ENCODE measurements at regions not wholly inside any gene's neighbourhood (a gene's known extent, or its start where the extent isn't known, plus 50 kb on each side); places are given as distances from the start of the nearest gene placed in this dataset.

GRCh38 chr5:100249211-100249883 lies 285.8 kb upstream of the FAM174A start:
- TF ChIP-seq CTCF (conservative IDR thresholded peaks at IDR 0.05; ENCODE audit: low read depth, low read length), result no peak
- no peak for DNase-seq (ENCODE audit: low read depth)
- H3K4me3 ChIP-seq (ENCODE audit: low read depth, low read length), result no peak overlapping the region

- H3K4me3 ChIP-seq (ENCODE audit: low read depth, low read length), result no peak overlapping the region
- TF ChIP-seq CTCF (conservative IDR thresholded peaks at IDR 0.05; ENCODE audit: low read depth, low read length), result no peak
- no peak for DNase-seq (ENCODE audit: low read depth)
These were observed 302.4 kb upstream of the FAM174A start for GRCh38 chr5:100232736-100233135.

GRCh38 chr5:100188778-100189177 lies 346.4 kb upstream of the FAM174A start:
- TF ChIP-seq CTCF (conservative IDR thresholded peaks at IDR 0.05; ENCODE audit: low read depth, low read length), result no peak
- H3K4me3 ChIP-seq (ENCODE audit: low read depth, low read length), result no peak overlapping the region
- no peak for DNase-seq (ENCODE audit: low read depth)

- H3K4me3 ChIP-seq (ENCODE audit: low read depth, low read length), result no peak overlapping the region
- DNase-seq (ENCODE audit: low read depth), result peak; percentile 3
- TF ChIP-seq CTCF (conservative IDR thresholded peaks at IDR 0.05; ENCODE audit: low read depth, low read length), result no peak
These were observed 346.8 kb upstream of the FAM174A start for GRCh38 chr5:100188339-100188738.

GRCh38 chr5:100186181-100186580 lies 349.0 kb upstream of the FAM174A start:
- DNase-seq (ENCODE audit: low read depth), result no peak
- no peak for TF ChIP-seq CTCF (conservative IDR thresholded peaks at IDR 0.05; ENCODE audit: low read depth, low read length)
- no peak overlapping the region for H3K4me3 ChIP-seq (ENCODE audit: low read depth, low read length)

GRCh38 chr5:100182402-100182801 lies 352.8 kb upstream of the FAM174A start:
- no peak for TF ChIP-seq CTCF (conservative IDR thresholded peaks at IDR 0.05; ENCODE audit: low read depth, low read length)
- H3K4me3 ChIP-seq (ENCODE audit: low read depth, low read length), result no peak overlapping the region
- no peak for DNase-seq (ENCODE audit: low read depth)

- H3K4me3 ChIP-seq (ENCODE audit: low read depth, low read length), result no peak overlapping the region
- no peak for TF ChIP-seq CTCF (conservative IDR thresholded peaks at IDR 0.05; ENCODE audit: low read depth, low read length)
- no peak for DNase-seq (ENCODE audit: low read depth)
These were observed 359.8 kb upstream of the FAM174A start for GRCh38 chr5:100175346-100175745.
